HG03039 (cell line): ENCODE measurements at regions not wholly inside any gene's neighbourhood (a gene's known extent, or its start where the extent isn't known, plus 50 kb on each side); places are given as distances from the start of the nearest gene placed in this dataset.
"Not testable (repeated sequence)": the region's sequence is repeated elsewhere in the genome, so short reads cannot be mapped to it uniquely, and the experiment has no call there.

Experiments
- ATAC-seq: cut with Tn5 transposase; IDR thresholded peaks from one replicate; pipeline ENCODE4 v1.9.1; 2021; ENCODE audit warnings: mild to moderate bottlenecking, moderate library complexity; ENCODE audit not compliant: unreplicated experiment

DNA sequence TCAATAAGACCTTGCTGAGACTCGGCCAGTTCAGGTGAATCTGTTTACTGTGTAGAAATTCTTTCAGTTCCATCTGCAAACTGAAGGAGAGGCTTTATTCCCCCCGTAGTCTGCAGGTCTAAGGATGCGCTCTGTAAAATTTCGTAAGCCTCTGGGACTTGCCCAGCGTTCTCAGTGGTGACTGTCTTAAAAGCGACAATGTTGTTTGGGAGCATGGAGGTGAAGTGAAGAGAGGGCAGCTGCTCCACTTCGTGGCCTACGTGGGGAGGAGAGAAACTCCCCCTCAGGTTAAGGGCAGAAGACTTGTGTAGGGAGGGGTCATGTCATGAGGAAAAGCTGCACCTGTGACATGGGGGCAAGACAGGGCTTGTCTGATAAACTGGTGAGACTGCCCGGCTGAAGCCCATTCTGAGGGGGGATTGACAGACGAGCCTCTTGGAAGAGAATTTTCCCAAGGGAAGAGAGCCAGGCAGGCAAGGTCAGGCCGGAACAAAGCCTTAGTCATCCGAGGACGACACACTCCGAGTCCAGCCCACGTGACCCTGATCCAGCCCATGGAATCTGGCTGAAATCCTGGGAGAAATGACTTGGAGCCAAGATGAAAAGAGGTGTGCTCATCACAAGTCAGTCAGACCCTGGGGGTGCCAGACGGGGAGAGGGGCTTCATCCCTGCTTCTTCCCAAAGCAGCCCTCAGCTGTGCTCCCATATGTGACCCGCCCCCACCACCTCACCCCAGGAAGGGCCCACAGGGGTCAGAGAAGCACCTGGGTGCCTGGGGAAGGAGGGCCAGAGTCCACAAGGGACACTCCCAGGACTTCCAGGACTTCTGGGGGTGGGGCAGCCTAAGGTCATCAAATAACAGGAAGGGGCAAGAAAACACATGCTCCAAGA is 88.5 kb upstream of the SH3BP4 start:
- ATAC-seq = no peak

DNA sequence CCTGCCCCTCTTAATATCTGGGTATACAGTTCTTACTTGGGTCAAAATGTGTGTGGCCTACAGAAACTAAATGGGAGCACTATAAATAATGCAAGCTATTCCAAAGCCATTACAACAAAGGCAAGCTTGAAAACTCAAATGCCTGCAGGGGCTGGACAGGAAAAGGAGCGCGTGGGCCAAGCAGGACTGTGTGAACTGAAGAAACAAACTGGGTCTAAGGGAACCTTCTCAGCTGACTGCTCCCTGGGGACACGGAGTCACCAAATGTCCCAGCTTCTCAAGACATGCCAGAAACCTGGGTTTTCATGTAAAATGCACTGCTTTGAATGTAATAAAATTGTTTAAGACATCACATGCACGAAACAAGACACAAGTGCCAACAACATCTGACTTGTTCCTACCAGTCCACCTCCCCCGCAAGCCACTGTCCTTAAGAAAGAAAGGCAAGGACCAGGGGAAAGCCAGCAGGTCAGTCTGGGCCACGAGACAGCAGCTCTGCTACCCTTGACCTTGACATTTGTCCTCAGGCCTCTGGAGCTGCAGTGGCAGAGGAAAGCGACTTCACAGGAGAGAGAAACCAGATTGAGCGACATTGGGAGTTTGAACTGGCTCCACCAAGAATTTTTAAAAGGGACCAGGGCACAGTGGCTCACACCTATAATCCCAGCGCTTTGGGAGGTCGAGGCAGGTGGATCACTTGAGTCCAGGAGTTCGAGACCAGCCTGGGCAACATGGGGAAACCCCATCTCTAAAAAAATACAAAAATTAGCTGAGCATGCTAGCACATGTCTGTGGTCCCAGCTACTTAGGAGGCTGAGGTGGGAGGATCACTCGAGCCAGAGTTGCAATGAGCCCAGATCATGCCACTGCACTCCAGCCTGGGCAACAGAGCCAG is 89.7 kb upstream of the SH3BP4 start:
- no peak for ATAC-seq

DNA sequence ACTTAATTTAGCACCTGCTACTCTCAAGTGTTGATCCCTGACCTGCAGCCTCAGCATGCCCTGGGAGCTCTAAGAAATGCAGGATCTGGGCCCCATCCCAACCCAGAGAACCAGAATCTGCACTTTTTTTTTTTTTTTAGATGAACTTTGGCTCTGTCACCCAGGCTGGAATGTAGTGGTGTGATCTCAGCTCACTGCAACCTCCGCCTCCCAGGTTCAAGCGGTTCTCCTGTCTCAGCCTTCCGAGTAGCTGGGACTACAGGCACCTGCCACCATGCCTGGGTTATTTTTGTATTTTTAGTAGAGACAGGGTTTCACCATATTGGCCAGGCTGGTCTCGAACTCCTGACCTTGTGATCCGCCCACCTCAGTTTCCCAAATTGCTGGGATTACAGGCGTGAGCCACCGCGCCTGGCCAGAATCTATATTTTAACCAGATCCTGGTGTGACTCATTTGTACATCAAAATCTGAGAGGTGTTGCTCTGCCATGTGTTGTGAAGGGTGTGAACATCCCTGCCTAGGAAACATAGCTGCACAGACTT is 92.4 kb upstream of the SH3BP4 start:
- ATAC-seq = not testable (repeated sequence)

DNA sequence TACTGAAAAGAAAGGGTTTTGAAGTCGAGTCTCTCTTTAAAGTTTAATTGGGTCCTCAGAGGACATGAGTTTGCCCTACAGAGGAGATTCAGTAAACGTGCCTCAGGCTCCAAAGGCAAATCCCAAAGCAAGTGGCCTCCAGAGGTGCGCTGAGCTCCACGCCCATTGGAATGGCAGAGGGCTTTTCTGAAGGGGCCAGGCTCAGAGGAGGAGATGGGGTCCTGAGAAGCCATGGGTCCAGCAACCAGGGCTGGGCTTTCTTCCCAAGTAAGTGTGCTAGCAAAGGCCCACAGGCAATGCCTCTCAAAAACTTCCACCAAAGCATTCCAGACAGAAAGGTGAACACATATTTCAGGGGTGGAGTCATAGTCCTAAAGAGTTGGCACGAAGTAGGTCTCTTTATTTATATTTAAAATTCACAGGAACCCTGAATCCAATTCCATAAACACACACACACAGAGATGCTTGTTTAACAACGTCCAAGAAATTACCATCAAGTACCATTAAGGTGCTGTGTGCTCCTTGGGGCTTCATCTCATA is 93.0 kb upstream of the SH3BP4 start:
- no peak for ATAC-seq

DNA sequence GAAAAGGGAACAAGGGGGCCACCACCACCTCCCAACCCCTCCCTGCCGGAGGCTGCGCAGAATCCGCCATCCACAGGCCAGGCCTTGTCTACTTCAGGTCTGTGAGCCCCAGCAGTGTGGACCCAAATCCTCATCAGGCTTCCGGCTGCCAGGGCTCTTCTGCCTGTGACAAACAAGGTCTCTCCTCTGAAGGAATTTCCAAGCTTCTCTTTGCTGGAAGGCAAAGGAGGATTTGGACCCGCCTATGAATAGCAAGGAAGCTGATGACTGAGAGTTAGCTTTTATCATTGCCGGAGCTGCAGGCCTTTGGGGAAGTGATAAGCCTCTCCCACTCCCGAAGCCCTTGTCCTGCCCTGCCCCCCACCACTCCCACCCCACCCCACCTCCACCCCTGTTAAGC is 93.7 kb upstream of the SH3BP4 start:
- no peak for ATAC-seq

DNA sequence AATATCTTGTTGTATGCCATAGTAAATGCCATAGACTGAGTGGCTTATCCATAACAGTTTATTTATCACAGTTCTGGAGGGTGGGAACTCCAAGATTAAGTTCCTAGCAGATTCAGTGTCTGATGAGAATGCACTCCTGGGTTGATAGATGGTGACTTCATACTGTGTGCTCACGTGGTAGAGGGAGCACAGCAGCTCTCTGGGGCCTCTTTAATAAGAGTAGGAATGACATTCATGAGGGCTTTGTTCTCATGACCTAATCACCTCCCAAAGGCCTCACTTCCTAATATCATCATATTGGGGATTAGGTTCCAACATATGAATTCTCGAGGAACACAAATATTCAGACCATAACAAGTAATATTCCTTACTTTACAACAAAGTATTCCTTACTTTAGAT is 98.1 kb upstream of the SH3BP4 start:
- ATAC-seq = no peak

DNA sequence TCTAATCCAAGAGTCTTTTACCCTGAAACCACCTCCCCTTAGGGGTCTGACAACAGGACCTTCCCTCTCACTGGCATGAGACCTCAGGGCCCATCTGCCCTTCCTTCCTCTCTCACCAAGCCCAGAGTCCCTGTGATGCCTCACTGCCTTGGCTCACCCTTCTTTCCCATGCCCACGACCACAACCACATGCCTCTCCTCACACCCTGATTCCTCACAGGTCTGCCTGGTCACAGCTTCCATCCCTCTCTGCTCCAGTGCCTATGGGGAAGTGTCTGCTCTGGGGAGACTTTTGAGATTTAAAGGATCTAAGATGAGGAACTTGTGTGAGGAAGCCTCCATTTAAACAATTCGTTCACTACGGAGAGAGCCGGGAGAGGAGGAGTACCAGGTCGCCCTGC is 98.9 kb upstream of the SH3BP4 start:
- ATAC-seq = no peak

DNA sequence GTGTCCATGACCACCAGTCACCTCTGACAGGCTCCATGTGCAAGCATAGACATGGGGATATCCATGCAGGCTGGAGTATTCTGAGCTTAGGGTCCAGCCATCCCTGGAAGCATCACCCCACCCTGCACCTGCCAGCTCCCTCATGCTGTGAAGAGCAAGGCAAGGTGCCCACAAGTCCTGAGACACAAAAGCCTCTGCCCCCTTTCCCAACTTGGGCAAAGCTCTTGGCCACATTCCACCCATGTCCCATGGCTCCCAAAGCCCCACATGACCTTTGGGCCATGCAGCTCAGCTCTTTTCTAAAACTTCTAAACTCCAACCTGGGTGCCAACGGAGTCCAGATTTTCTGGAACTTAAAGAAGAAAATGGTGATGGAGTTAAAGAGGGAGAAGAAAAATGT is 99.8 kb upstream of the SH3BP4 start:
- no peak for ATAC-seq

DNA sequence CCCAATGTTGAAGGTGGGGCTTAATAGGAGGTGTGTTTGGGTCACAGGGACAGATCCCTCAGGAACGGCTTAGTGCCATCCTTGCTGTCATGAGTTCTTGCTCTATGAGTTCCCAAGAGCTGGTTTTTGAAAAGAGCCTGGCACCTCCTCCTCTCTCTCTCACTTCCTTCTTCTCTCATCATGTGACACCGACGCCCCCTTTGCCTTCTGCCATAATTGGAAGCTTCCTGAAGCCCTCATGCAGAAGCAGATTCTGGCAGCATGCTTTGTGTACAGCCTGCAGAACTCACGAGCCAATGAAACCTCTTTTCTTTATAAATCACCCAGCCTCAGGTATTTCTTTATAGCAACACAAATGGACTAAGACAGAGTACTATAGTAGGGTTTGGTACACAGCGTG is 100.4 kb upstream of the SH3BP4 start:
- no peak for ATAC-seq

DNA sequence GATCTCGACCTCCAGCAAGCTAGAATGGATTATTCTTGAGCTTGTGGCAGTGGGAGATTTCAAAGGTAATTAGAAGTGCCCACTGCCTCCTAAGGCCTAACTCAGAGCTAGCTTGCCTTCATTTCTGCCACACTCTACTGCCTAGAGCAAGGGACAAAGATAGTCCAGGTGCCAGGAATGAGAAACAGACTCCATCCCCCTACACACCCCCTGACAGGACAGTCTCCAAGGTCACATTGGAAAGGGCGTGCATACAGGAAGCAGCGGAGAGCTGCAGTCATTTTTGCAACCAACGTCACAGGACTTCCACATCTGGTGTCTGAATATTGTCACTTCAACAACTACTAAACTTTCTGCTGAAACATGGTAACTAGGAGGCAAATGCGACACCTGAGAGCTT is 101.0 kb upstream of the SH3BP4 start:
- ATAC-seq = no peak

DNA sequence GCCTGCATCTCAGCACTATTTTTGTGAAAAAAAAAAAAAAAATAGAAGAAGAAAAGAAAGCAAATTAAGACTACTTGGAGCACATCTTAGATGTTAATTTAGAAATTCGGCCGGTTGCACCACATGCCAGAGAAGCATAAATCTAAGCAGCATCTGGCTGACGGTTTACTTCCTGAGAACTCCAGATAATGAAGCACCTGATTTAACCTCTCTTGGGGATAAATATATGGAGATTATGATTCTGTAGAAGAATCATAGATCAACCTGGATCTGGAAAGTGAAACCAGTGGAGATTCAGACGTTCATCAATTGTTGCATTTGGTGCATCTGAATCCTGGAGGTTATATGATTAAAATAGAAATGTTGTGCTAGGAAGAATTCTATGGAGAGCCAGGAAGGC is 102.1 kb upstream of the SH3BP4 start:
- no peak for ATAC-seq

DNA sequence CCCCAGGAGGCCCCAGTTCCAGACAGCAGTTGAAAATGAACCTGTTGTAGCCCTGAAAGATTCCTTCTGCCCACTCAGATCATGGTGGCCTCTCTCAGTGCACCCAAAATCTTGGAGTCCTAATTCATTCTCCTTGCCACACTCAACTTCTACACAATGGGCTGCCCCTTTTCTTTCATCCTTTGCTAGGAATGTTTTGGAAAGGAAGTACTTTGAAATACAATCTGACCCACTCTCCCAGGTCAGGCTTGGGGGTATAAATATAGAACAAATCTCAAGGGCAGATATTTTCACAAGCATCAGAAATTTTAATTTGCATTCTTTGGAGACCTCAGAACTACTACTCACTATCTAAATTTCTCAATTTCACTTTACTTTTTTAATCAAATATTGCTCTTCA is 103.2 kb upstream of the SH3BP4 start:
- ATAC-seq = no peak

DNA sequence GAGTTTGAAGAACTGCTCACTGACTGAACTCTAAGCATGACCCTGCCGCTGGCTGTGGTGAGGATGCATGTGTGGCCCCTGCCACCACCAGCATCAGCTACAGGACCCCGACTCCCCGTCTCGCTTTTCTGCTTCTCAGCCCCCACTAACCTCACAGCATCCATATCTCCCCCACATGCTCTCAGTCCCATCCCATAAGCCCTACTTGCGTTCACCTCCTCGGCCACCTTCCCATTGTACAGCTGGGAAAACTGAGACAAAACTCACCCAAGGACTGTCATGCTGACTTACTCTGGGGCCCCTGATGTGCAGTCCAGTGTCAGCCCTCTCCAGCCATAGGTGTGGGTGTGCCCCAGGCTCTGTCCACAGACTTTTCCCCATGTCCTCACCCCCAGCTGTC is 104.2 kb upstream of the SH3BP4 start:
- no peak for ATAC-seq

DNA sequence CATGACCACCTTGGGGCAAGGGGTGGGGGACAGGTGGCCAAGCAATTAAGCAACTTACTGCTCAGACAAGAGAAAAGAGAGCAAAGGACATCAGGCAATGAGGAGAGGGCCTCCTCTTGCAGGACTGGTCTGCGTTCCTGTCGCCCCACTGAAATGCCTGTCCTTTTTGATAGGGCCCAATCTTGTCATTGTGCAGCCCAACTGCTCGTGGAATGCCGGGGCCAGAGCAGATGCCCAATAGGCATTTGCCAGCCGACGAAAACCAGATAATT is 104.5 kb upstream of the SH3BP4 start:
- ATAC-seq = no peak

DNA sequence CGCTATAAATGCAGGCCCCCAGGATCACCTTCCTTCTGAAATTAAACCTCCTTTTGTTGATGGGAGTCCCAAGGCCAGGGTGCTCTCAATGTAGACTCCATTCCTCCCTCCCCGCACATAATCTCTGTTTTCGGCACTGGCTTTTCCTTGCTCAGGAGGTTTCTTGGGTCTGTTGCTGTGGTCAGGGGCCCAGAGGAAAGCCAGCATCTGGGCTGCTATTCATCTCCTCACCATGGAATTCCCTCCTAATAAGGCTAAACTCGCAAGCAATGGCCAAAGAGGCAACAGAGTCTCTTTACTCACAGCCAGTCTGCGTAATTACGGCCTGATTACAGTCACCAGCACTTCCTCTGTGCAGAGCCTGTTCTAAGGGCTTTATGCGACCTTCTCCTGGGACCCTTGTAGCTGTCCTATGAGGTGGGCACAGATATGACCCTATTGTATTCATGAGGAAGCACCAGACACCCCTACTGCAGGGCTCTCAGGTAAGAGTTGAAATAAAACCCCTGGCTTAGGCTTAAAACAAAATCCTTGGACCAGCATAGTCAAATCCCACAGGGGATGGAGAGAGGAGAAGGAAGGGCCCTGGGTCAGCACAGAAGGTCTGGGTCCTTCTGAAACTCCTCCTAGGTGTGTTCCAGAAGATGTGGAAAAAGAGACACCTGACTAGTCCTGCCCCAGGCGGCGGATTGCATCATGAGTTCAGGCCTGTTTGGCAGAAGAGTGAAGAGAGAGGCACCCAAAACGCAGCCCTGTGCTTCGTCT is 105.0 kb upstream of the SH3BP4 start:
- no peak for ATAC-seq

DNA sequence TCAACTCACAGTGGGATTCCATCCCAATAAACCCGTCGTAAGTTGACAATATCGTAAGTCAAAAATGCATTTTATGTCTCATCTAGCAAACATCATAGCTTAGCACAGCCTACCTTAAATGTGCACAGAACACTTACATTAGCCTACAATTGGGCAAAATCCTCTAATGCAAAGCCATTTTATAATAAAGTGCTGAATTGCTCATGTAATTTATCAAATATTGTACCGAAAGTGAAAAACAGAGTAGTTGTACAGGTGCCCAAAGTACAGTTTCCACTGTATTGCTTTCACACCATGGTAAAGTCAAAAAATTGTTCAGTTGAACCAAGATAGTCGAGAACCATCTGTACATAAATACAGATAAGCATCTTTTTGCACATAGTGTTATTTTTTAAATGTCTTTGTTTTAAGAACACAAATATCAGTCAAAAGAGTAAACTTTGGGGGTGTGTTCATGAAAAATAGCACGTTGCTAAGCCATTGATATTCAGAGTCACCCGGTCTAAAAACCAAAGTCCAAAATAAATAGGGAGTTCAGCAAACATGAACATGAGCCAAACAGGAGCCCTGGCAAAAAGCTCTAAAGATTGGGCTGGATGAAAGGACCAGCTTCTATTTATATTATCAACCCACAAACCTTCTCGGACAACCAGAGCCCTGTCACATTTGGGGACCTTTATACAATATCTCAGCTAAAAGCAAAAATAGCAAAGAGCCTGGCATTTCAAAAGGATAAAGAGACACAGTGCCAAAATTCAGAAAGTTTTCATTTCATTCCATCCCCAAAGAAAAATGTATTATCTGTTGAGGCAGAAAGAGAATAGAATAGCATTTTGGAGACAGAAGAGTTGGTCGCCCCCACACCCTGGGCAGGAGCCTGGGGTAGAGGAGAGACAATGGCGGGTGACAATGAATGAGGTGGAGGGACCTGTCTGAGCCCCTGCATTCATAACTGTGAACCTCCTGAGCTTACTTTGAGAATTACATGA is 105.9 kb upstream of the SH3BP4 start:
- no peak for ATAC-seq

DNA sequence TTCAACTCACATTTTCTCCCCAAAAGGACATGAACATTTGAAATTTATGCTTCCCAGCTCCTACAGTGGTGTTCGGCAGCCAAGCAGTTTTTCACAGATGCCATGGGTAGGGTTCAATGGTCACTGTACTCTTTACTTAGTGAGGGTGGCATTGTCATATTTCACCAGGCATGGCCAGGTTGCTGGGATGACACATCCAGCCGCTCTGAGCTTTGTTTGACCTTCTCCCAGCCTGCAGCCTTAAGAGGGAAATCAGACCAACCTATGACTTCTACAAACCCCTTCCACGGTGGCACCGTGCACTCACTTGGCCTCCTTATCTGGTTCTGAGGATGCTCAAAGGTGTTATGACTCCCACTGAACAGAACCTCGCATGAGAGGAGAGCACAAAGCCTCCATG is 108.4 kb upstream of the SH3BP4 start:
- ATAC-seq = no peak

DNA sequence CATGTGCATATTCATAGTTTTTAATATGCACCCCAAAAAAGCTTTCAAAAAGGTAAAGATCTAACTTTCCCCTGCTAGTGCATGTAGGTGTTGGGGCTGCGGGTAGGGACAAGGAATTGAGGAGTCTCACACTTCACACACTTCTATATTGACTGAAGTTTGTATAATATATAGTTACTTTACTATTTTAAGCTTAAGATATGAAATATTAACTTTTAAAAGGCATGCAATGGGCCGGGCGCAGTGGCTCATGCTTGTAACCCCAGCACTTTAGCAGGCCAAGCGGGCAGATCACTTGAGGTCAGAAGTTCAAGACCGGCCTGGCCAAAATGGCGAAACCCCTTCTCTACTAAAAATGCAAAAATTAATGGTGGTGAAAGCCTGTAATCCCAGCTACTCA is 109.1 kb upstream of the SH3BP4 start:
- ATAC-seq = no peak

DNA sequence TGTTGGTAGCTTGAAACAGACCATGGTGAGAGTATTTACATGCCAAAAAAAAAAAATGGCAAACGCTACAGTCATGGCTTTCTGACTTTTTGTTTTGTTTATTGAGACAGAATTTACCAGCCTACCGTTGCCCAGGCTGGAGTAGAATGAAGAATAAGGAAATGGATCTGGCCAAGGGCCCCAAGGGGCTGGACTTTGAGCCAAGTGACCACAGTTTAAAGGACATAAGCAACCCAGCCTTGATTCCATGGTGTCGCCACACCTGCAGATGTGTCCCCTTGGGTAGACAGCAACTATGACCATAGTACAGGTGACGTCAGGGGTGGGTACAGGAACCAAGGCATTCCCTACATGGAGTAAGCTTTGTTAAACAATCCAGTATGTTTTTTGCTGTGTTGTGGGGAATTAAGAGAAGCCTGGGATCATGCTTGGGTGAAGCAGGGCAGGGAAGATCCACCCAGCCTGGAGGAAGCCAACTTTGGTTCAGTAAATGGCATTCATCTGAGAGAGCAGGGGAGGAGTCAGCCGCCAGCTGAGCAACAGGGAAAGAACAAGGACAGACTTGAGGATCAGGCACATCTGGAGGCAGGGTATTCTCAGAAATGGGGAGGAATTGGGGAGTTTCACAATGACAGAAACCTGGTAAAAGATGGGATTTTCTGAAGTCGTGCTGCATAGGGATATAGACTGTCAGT is 110.3 kb upstream of the SH3BP4 start:
- ATAC-seq = no peak
